Trophoblast cell (in vitro differentiated cells and primary cell): ENCODE measurements at regions not wholly inside any gene's neighbourhood (a gene's known extent, or its start where the extent isn't known, plus 50 kb on each side); places are given as distances from the start of the nearest gene placed in this dataset.

ENCODE experiments used
- DNase-seq, 2 donors: peaks; one replicate each; pipeline ENCODE4 v3.0.0-alpha.2; 2016
- H2AFZ ChIP-seq: 2 replicates; pipeline ENCODE4 v1.6.1; 2013; ENCODE audit warnings: low read length, moderate library complexity, mild to moderate bottlenecking; ENCODE audit not compliant: insufficient read depth, poor library complexity
- H2AK5ac ChIP-seq: 2 replicates; pipeline ENCODE4 v1.6.1; 2013; ENCODE audit warnings: mild to moderate bottlenecking, low read length
- H2BK120ac ChIP-seq: 2 replicates; pipeline ENCODE4 v1.6.1; 2013; ENCODE audit warnings: low read length, mild to moderate bottlenecking, moderate library complexity; ENCODE audit not compliant: insufficient read depth, poor library complexity
- H2BK12ac ChIP-seq: 2 replicates; pipeline ENCODE4 v1.6.1; 2013; ENCODE audit warnings: mild to moderate bottlenecking, low read length, moderate library complexity
- H2BK5ac ChIP-seq: 2 replicates; pipeline ENCODE4 v1.6.1; 2013; ENCODE audit warnings: low read length, low read depth, moderate library complexity, mild to moderate bottlenecking; ENCODE audit not compliant: poor library complexity
- H3K14ac ChIP-seq: 2 replicates; pipeline ENCODE4 v1.6.1; 2013; ENCODE audit warnings: mild to moderate bottlenecking, low read length
- H3K18ac ChIP-seq: 2 replicates; pipeline ENCODE4 v1.6.1; 2013; ENCODE audit warnings: mild to moderate bottlenecking, low read length
- H3K23ac ChIP-seq: 2 replicates; pipeline ENCODE4 v1.6.1; 2013; ENCODE audit warnings: low read length
- H3K27ac ChIP-seq: 2 replicates; pipeline ENCODE4 v1.5.1; 2013; ENCODE audit warnings: low read depth, mild to moderate bottlenecking, inconsistent platforms, low read length, moderate library complexity
- H3K27me3 ChIP-seq: 2 replicates; pipeline ENCODE4 v1.6.1; 2013; ENCODE audit warnings: inconsistent platforms, mild to moderate bottlenecking, low read length, moderate library complexity; ENCODE audit not compliant: insufficient read depth
- H3K36me3 ChIP-seq, 2 experiments: 1 replicate in 1 of 2; 2 replicates in 1 of 2; pipeline ENCODE4 v1.6.1; 2013; ENCODE audit warnings: low read length in 2 of 2, mild to moderate bottlenecking in 2 of 2, moderate library complexity in 1 of 2; ENCODE audit not compliant: insufficient read depth in 2 of 2, control insufficient read depth in 1 of 2
- H3K4ac ChIP-seq: 2 replicates; pipeline ENCODE4 v1.6.1; 2013; ENCODE audit warnings: low read depth, mild to moderate bottlenecking, low read length, moderate library complexity
- H3K4me1 ChIP-seq, 2 experiments: 1 replicate in 1 of 2; 2 replicates in 1 of 2; pipeline ENCODE4 v1.6.1; 2013; ENCODE audit warnings: low read length in 2 of 2, mild to moderate bottlenecking in 2 of 2, moderate library complexity in 1 of 2; ENCODE audit not compliant: insufficient read depth in 2 of 2, control insufficient read depth in 1 of 2
- H3K4me2 ChIP-seq: 2 replicates; pipeline ENCODE4 v1.6.1; 2013; ENCODE audit warnings: inconsistent platforms, mild to moderate bottlenecking, low read length, moderate library complexity
- H3K4me3 ChIP-seq: 2 replicates; pipeline ENCODE4 v1.5.1; 2013; ENCODE audit warnings: mild to moderate bottlenecking, low read depth, low read length, inconsistent platforms
- H3K79me1 ChIP-seq: one replicate; pipeline ENCODE4 v1.6.1; 2013; ENCODE audit warnings: low read length
- H3K79me2 ChIP-seq: 2 replicates; pipeline ENCODE4 v1.6.1; 2013; ENCODE audit warnings: low read length, mild to moderate bottlenecking; ENCODE audit not compliant: control insufficient read depth, insufficient read depth, poor library complexity
- H3K9ac ChIP-seq: 2 replicates; pipeline ENCODE4 v1.6.1; 2013; ENCODE audit warnings: mild to moderate bottlenecking, low read length
- H3K9me3 ChIP-seq: 2 replicates; pipeline ENCODE4 v1.6.1; 2013; ENCODE audit warnings: low read depth, mild to moderate bottlenecking, control low read depth, inconsistent platforms, low read length; ENCODE audit not compliant: insufficient read depth
- H4K12ac ChIP-seq: 2 replicates; pipeline ENCODE4 v1.6.1; 2013; ENCODE audit warnings: low read depth, mild to moderate bottlenecking, low read length, moderate library complexity
- H4K8ac ChIP-seq: 2 replicates; pipeline ENCODE4 v1.6.1; 2013; ENCODE audit warnings: low read depth, mild to moderate bottlenecking, low read length, moderate library complexity
- H4K91ac ChIP-seq: one replicate; pipeline ENCODE4 v1.6.1; 2013; ENCODE audit warnings: low read depth, mild to moderate bottlenecking, low read length, moderate library complexity
- WGBS: extraction: QIAGEN DNeasy Blood & Tissue Kit; methylation state at CpG from one replicate; pipeline ENCODE4 v1.1.7; 2013; ENCODE audit warnings: missing lambda C conversion rate; ENCODE audit not compliant: insufficient read length, insufficient coverage; ENCODE audit errors: extremely low coverage; 5-methylcytosine and 5-hydroxymethylcytosine counted together

GRCh38 chr2:14358339-14358738 lies 274.2 kb upstream of the LRATD1 start:
- DNase-seq = peak in 1 of 2 donors; percentile 28
- H4K91ac ChIP-seq = no peak overlapping the region
- H4K12ac ChIP-seq = no peak overlapping the region
- H3K79me2 ChIP-seq = no peaks in the 10 kb centered on the region
- no peak overlapping the region for H3K27ac ChIP-seq
- H3K18ac ChIP-seq = no peak overlapping the region
- no peak overlapping the region for H2AK5ac ChIP-seq
- peak overlapping the region; percentile 7 for H2BK5ac ChIP-seq
- H2AFZ ChIP-seq = no peak overlapping the region
- H3K36me3 ChIP-seq = no peaks in the 10 kb centered on the region
- no peak overlapping the region for H2BK12ac ChIP-seq
- no peak overlapping the region for H4K8ac ChIP-seq
- H3K9me3 ChIP-seq = no peaks in the 10 kb centered on the region
- H2BK120ac ChIP-seq = no peak overlapping the region
- no peak overlapping the region for H3K14ac ChIP-seq
- no peak overlapping the region for H3K4me3 ChIP-seq
- H3K4me2 ChIP-seq = no peak overlapping the region
- H3K27me3 ChIP-seq = no peaks in the 10 kb centered on the region
- no peak overlapping the region for H3K4ac ChIP-seq
- no peak overlapping the region for H3K23ac ChIP-seq
- H3K4me1 ChIP-seq = peaks cover 3 to 4% of the 10 kb centered on the region in 2 experiments
- no CpG with 5 or more reads among the region's 5 CpGs for WGBS
- no peak overlapping the region for H3K9ac ChIP-seq
- H3K79me1 ChIP-seq = no peaks in the 10 kb centered on the region

GRCh38 chr2:14358774-14359173 lies 273.7 kb upstream of the LRATD1 start:
- WGBS = no CpG with 5 or more reads among the region's 6 CpGs
- no peak for DNase-seq

GRCh38 chr2:14363137-14363536 lies 269.4 kb upstream of the LRATD1 start:
- Histone ChIP-seq H4K91ac (no peak overlapping the region), H3K27me3 (no peaks in the 10 kb centered on the region), H3K4ac (no peak overlapping the region), H3K23ac (no peak overlapping the region), H2BK12ac (no peak overlapping the region), H3K4me1 (no peaks in the 10 kb centered on the region), H2AK5ac (no peak overlapping the region), H2BK120ac (no peak overlapping the region), H3K36me3 (no peaks in the 10 kb centered on the region), H4K8ac (no peak overlapping the region), H3K9ac (no peak overlapping the region), H3K27ac (no peak overlapping the region), H3K4me3 (no peak overlapping the region), H3K9me3 (no peaks in the 10 kb centered on the region), H4K12ac (no peak overlapping the region), H3K4me2 (no peak overlapping the region), H3K14ac (no peak overlapping the region), H2BK5ac (no peak overlapping the region), H3K79me2 (no peaks in the 10 kb centered on the region), H3K18ac (no peak overlapping the region), H2AFZ (no peak overlapping the region), H3K79me1 (no peaks in the 10 kb centered on the region)
- WGBS = no CpG with 5 or more reads among the region's 4 CpGs
- no peak for DNase-seq

More at GRCh38 chr2:14358774-14359173, 273.7 kb upstream of the LRATD1 start:
- Histone ChIP-seq H3K9ac (no peak overlapping the region), H3K4me1 (peaks cover 3 to 4% of the 10 kb centered on the region in 2 experiments), H4K91ac (no peak overlapping the region), H3K36me3 (no peaks in the 10 kb centered on the region), H2AK5ac (no peak overlapping the region), H3K23ac (no peak overlapping the region), H3K4me2 (no peak overlapping the region), H3K27me3 (no peaks in the 10 kb centered on the region), H2BK120ac (no peak overlapping the region), H4K8ac (no peak overlapping the region), H2BK12ac (no peak overlapping the region), H3K27ac (no peak overlapping the region), H3K79me2 (no peaks in the 10 kb centered on the region), H3K18ac (no peak overlapping the region), H4K12ac (no peak overlapping the region), H3K14ac (no peak overlapping the region), H3K4me3 (no peak overlapping the region), H3K4ac (no peak overlapping the region), H3K79me1 (no peaks in the 10 kb centered on the region), H2BK5ac (peak overlapping the region; percentile 7), H3K9me3 (no peaks in the 10 kb centered on the region), H2AFZ (no peak overlapping the region)

- H3K79me1 ChIP-seq = no peaks in the 10 kb centered on the region
- no peak overlapping the region for H3K14ac ChIP-seq
- H2BK120ac ChIP-seq = no peak overlapping the region
- H2BK5ac ChIP-seq = no peak overlapping the region
- H2BK12ac ChIP-seq = no peak overlapping the region
- no peaks in the 10 kb centered on the region for H3K79me2 ChIP-seq
- no peak overlapping the region for H4K91ac ChIP-seq
- no peak overlapping the region for H3K4me2 ChIP-seq
- H3K23ac ChIP-seq = no peak overlapping the region
- no CpG with 5 or more reads among the region's 3 CpGs for WGBS
- no peaks in the 10 kb centered on the region for H3K9me3 ChIP-seq
- no peaks in the 10 kb centered on the region for H3K36me3 ChIP-seq
- no peak overlapping the region for H4K12ac ChIP-seq
- no peaks in the 10 kb centered on the region for H3K27me3 ChIP-seq
- no peak overlapping the region for H3K4me3 ChIP-seq
- no peaks in the 10 kb centered on the region for H3K4me1 ChIP-seq
- no peak overlapping the region for H2AK5ac ChIP-seq
- no peak overlapping the region for H3K18ac ChIP-seq
- no peak overlapping the region for H3K4ac ChIP-seq
- no peak for DNase-seq
- no peak overlapping the region for H3K9ac ChIP-seq
- H2AFZ ChIP-seq = no peak overlapping the region
- H3K27ac ChIP-seq = no peak overlapping the region
- H4K8ac ChIP-seq = no peak overlapping the region
Observed at GRCh38 chr2:14363976-14364375, 268.5 kb upstream of the LRATD1 start.
